ENCODE measurements at regions not wholly inside any gene's neighbourhood (a gene's known extent, or its start where the extent isn't known, plus 50 kb on each side); places are given as distances from the start of the nearest gene placed in this dataset.
"Not testable (repeated sequence)": the region's sequence is repeated elsewhere in the genome, so short reads cannot be mapped to it uniquely, and the experiment has no call there.

GRCh38 chr10:6877722-6878392 lies 297.8 kb upstream of the PRKCQ start:
- no peak for DNase-seq (ENCODE audit: low read depth, low spot score)

DNA sequence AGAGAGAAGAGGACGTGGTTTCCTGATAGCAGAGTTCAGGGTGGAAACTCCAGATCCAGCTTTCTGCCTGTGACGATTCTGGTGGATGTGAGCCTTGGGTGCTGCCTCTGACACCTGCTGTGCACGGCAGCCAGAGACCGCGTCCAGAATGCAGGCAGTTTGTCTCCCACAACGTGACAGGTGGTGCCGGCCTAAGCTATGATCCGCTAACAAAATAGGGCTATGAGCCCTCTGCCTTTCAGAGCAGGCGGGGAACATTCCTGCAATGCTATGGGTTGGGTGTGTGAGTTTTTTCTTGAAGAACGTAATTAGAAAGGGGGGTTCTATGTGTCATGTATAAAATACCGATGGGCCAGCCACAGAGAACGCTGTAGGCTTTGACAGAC lies 297.3 kb upstream of the PRKCQ start:
- DNase-seq (ENCODE audit: low read depth, low spot score): no peak

DNA sequence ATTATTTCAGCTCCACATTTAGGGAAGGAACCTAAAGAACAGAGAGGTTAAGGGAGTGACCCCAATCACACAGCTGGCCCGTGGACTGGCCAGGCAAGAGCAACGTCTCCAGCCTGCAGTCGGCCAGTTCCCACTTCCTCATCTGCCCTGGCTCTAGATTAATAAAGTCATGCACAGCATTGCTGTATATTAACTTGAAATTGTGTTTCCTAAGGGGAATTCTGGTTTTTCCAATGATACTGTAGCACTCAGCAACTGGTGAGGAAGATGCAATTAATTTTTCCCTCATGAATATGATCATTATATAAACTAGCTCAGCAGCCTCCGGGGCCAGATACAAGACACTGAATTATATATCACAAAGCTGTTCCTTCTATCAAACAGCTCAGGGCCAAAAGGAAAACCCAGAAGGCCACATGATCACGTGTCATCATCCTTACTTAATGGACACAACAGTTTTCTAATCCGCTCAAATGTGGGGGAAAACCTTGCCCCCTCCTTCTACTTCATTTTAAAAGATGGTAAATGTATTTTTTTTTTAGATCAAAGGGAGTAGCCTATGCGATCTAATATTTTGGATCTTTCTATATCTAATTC lies 295.3 kb upstream of the PRKCQ start:
- no peak for DNase-seq (ENCODE audit: low read depth, low spot score)

GRCh38 chr10:6871128-6871527 lies 291.1 kb upstream of the PRKCQ start:
- DNase-seq (ENCODE audit: low read depth, low spot score): no peak

DNA sequence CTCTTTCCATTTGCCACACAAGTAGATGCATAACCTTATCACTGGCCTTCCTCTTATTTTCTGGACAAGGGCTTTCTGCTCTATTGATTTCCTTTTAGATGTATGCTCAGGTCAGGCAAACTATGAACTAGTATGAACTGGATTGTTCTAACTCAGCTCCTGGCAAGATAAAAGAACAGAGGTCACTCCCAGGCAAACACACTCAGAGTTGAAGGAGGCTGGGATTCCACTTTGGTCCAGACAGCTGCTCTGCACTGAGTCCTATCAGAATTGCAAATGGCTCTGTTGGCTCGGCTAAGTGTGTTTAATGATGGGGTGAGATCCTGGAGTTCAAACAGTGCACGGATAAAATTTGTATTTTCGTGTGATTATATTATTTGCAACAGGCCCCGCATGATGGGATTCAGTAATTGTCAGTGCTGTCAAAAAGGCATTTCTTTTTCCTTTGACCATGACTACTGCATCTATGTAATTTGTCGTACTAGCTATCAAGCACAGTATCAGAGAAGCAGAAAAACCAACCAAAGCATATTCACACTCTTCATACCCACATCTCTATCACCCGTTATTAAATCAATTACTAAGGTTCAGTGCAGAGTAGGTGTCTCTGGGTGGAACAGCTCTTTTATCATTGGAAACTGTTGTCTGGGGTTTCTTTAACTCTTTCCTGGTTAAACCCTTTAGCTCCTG lies 288.1 kb upstream of the PRKCQ start:
- no peak for DNase-seq (ENCODE audit: low read depth, low spot score)

GRCh38 chr10:6866757-6867156 lies 286.7 kb upstream of the PRKCQ start:
- DNase-seq (ENCODE audit: low read depth, low spot score): no peak

DNA sequence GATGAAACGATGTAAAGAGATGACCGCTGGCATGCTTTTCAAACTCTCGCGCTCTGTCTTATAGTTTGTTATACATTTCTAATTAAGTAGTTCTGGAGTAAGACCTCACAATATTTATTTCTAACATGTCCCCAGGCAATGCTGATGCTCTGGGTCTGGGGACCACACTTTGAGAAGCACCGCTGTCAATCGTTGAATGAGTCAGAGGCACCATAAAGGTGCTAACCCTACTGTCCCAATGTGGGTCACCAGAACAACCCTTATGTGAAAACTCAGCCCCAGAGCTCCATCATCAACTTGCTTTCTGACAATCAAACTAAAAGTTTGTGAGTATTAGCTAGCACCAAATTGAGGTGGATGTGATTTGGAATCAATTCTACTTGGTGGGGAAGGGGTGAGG lies 284.1 kb upstream of the PRKCQ start:
- DNase-seq (ENCODE audit: low read depth, low spot score): no peak

- DNase-seq (ENCODE audit: low read depth, low spot score): no peak
Measured at GRCh38 chr10:6863381-6863780, 283.3 kb upstream of the PRKCQ start.

DNA sequence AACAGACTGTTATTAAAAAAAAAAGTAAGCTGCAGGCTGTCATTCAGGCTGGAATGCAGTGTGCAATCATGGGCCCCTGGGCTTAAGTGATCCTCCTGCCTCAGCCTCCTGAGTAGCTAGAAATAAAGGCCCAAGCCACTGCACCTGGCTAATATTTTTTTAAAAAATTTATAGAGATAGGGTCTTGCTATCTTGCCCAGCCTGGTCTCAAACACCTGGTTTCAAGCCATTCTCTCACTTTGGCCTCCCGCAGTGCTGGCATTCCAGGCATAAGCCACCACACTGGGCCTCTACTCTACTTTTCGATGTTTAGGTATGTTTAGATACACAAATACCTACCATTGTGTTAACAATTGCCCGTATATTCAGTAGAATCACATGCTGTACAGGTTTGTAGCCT lies 270.4 kb upstream of the PRKCQ start:
- DNase-seq (ENCODE audit: low read depth, low spot score): no peak

DNA sequence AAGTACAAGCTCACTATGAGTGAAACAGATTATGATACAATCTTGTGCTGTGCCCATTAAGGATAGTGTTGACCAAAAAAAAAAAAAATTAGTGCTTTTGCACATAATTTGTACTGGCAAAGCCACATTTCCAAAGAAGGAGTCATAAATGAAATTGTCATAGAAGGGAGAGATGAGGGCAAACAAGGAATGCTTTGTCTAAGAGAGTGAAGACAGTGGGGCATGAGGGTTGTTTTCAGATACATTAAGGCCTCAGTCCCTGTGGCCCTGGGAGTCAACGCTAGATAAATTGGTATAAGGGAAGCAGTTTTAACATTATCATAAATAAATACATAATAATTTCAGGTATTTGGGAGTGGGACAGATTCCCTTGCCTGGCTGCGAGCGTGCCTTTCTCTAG lies 267.5 kb upstream of the PRKCQ start:
- DNase-seq (ENCODE audit: low read depth, low spot score): no peak

DNA sequence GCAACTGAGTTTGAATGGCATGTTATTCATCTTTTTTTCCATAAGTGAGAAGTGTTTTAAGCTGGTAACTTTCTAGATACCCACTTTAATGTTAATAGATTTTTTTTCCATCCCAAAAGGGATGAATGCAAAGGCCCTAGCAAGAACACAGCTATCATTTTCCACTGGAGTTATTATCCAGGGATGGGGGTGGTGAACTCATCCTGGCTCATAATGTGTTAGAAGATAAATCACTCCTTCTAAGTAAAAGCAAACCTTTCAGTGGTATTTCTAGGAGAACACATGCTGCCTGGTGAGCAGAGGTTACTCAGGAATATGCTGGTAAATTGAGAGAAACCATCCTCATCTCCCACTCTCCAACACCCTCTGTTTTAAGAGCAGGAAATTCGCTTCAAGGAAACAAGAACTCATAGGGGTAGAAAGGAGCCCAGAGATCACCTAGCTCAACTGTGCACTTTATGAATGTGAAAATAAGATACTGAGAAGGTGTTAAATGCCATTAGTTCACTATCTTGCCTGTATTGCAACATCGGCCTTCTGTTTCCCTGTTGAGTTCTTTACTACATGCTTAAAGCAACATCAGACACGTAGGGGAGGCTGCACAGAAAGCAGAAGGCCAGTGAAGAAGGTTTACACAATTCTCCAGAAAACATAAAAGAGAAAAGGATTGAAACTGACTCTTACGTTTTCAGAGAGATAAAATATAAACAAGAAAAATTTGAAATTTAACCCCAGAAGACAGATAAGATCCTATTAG lies 264.0 kb upstream of the PRKCQ start:
- DNase-seq (ENCODE audit: low read depth, low spot score): no peak

- DNase-seq (ENCODE audit: low read depth, low spot score): no peak
Measured at GRCh38 chr10:6843481-6843881, 263.4 kb upstream of the PRKCQ start.

DNA sequence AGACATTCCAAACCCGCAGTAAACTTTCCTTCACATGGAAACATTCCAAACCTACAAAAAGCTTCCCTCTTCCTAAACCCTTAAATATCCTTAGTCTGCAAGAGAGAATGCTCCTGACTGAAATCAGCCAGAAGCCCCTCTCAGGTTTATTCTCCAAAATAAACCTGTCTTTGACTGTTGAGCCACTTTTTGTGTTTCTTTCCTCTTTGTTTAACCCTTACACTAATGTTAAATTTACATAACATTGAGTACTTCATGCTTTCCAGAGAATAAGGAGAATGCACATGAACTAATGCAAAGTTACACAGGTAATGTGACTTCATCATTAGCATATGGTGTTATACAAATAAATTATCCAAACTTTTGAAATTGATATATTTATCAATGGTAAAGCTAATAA lies 262.6 kb upstream of the PRKCQ start:
- DNase-seq (ENCODE audit: low read depth, low spot score): no peak

DNA sequence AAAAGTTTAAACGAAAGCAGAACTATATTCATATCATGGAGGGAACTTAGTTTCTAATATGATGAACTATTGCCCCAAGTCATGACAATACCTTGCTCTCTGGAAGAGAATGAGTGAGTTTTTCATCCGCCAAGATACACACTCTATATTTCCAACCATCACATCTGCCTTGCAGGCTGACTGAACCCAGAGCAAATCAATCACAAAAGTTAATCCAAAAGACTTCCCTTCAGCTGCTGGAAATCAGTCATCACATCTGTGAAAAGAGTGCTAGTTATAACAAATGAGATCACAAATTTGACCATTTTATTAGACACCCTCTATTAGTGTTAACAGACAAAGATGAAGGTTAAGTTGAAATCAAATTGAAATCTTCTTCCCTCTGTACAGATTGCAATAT lies 261.7 kb upstream of the PRKCQ start:
- DNase-seq (ENCODE audit: low read depth, low spot score): no peak

DNA sequence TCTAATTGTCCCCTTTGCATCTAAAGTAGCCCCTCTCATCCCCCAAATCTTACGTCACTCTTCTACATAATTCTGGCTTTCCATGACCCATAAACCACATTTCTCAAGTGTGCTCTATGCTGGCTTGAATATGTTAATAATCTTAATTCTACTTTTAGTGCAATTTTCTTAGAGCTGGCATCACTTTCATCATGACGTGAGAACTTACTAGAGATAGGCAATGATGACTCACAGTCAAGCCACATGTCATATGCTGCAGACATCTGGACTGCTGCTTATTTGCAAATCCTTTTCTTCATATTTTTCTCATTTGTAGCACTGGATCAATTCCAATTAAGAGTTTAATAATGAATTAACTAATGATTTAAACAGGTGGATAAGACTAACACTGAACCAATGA lies 260.7 kb upstream of the PRKCQ start:
- DNase-seq (ENCODE audit: low read depth, low spot score): no peak

DNA sequence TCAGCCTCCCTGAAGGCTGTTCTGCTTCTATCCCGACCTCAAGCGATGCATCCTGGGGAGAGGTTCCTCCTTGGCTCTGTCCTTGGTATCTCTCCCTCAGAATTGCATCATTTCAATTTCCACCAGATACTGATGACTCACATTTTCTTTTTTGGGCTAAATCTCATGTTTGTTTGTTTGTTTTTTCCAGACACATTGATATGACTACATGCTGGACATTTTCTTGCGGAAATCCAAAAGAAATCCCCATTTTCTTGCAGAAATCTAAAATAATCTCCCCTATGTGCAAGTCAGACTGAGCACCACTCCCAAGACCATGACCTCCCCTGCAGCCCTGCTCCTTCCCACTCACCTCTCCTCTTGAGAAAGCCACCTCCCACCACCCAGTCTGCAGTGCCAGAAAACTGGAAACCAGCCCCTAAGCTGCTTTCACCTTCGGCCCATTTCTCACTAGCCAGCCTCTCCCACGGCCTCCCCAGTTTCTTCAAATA lies 260.2 kb upstream of the PRKCQ start:
- no peak for DNase-seq (ENCODE audit: low read depth, low spot score)

- DNase-seq (ENCODE audit: low read depth, low spot score): no peak
Measured at GRCh38 chr10:6838118-6838517, 258.0 kb upstream of the PRKCQ start.

- DNase-seq (ENCODE audit: low read depth, low spot score): no peak
Measured at GRCh38 chr10:6833458-6834011, 253.5 kb upstream of the PRKCQ start.

- not testable (repeated sequence) for DNase-seq (ENCODE audit: low read depth, low spot score)
Measured at GRCh38 chr10:6830981-6831380, 250.9 kb upstream of the PRKCQ start.

DNA sequence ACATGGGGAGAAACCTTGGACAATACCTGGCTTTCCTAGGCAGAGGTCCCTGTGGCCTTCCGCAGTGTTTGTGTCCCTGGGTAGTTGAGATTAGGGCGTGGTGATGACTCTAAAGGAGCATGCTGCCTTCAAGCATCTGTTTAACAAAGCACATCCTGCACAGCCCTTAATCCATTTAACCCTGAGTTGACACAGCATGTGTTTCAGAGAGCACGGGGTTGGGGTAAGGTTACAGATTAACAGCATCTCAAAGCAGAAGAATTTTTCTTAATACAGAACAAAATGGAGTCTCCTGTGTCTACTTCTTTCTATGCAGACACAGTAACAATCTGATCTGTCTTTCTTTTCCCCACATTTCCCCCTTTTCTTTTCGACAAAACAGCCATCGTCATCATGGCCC lies 244.7 kb upstream of the PRKCQ start:
- DNase-seq (ENCODE audit: low read depth, low spot score): not testable (repeated sequence)

DNA sequence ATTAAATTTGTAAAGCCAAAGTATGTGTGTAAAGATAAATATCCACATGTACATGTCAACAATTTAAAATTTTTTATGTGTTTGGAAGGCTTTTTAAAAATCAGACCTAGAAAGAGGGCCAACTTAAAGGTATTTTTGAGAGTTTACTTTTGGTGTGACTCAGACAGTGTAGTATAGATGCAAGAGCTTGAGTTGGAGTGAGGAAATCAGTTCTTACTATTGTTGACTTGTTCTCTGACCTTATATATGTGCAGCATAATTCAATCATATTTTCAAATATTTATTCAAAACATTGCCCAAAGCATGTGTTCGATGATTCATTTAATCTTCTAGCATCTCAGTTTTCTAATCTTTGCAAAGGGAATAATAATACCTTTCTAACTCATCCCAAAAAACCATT lies 243.7 kb upstream of the PRKCQ start:
- no peak for DNase-seq (ENCODE audit: low read depth, low spot score)

DNA sequence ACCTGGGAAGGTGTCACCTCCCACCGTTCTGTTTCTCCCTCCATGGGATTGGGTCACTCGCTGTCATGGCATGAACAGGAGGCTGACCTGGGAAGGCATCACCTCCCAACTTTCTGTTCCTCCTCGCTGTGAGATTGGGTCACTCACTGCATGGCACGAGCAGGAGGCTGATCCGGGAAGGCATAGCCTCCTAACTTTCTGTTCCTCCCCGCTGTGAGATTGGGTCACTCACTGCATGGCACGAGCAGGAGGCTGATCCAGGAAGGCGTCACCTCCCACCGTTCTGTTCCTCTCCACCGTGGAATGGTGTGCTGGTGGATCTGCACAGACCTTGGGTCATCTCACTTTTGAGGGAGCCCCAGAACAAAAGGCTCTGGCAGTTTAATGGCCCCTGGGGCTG lies 239.2 kb upstream of the PRKCQ start:
- DNase-seq (ENCODE audit: low read depth, low spot score): no peak
